Inflammatory macrophage treated with lipopolysaccharide for 1 hour (primary cell): ENCODE measurements at regions not wholly inside any gene's neighbourhood (a gene's known extent, or its start where the extent isn't known, plus 50 kb on each side); places are given as distances from the start of the nearest gene placed in this dataset.

Experiments
- DNase-seq, 2 donors: peaks; one replicate each; pipeline ENCODE4 v3.0.0-alpha.2; 2020 to 2022

- no peak for DNase-seq
Measured at GRCh38 chr1:168876830-168877229, 147.8 kb upstream of the DPT start.

- no peak for DNase-seq
Measured at GRCh38 chr1:168879896-168880734, 151.1 kb upstream of the DPT start.

- no peak for DNase-seq
Measured at GRCh38 chr1:168881656-168882260, 152.8 kb upstream of the DPT start.

- no peak for DNase-seq
Measured at GRCh38 chr1:168887381-168887780, 158.4 kb upstream of the DPT start.

- no peak for DNase-seq
Measured at GRCh38 chr1:168888418-168888817, 159.4 kb upstream of the DPT start.

- DNase-seq: no peak
Measured at GRCh38 chr1:168892931-168893330, 163.9 kb upstream of the DPT start.

- DNase-seq: no peak
Measured at GRCh38 chr1:168893359-168893801, 164.4 kb upstream of the DPT start.

- no peak for DNase-seq
Measured at GRCh38 chr1:168894397-168894903, 165.4 kb upstream of the DPT start.

GRCh38 chr1:168897249-168897648, 168.2 kb upstream of the DPT start:
- DNase-seq: no peak

- no peak for DNase-seq
Measured at GRCh38 chr1:168903237-168903830, 174.3 kb upstream of the DPT start.

- DNase-seq: no peak
Measured at GRCh38 chr1:168905633-168906032, 176.6 kb upstream of the DPT start.

- no peak for DNase-seq
Measured at GRCh38 chr1:168906367-168906766, 177.4 kb upstream of the DPT start.

- DNase-seq: no peak
Measured at GRCh38 chr1:168907053-168907452, 178.0 kb upstream of the DPT start.

- no peak for DNase-seq
Measured at GRCh38 chr1:168907786-168908348, 178.9 kb upstream of the DPT start.

GRCh38 chr1:168910403-168910802, 181.4 kb upstream of the DPT start:
- no peak for DNase-seq

- no peak for DNase-seq
Measured at GRCh38 chr1:168911370-168911769, 182.4 kb upstream of the DPT start.

GRCh38 chr1:168913711-168914463, 184.9 kb upstream of the DPT start:
- DNase-seq: no peak

GRCh38 chr1:168917309-168917708, 188.3 kb upstream of the DPT start:
- DNase-seq: no peak

- no peak for DNase-seq
Measured at GRCh38 chr1:168917796-168918195, 188.7 kb upstream of the ATP1B1 start.

GRCh38 chr1:168918860-168919741, 187.4 kb upstream of the ATP1B1 start:
- DNase-seq: no peak

GRCh38 chr1:168920456-168921094, 185.9 kb upstream of the ATP1B1 start:
- DNase-seq: no peak
